ENCODE measurements at regions not wholly inside any gene's neighbourhood (a gene's known extent, or its start where the extent isn't known, plus 50 kb on each side); places are given as distances from the start of the nearest gene placed in this dataset.
"Not testable (repeated sequence)": the region's sequence is repeated elsewhere in the genome, so short reads cannot be mapped to it uniquely, and the experiment has no call there.

DNA sequence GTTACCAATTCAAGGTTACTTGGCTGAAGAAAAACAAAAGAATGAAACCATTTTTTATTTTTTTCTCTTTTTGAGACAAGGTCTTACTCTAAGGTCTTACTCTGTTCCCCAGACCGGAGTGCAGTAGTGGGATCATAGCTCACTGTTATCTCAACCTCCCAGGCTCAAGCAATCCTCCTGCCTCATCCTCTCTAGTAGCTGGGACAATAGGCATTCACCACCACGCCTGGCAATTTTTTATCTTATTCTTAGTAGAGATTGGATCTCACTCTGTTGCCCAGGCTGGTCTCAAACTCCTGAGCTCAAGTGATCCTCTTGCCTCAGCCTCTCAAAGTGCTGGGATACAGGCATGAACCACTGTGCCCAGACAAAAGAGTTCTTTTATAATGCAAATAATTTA, 3732.0 kb upstream of the OR11H1 start:
- not testable (repeated sequence) for ATAC-seq; H3K36me3 Mint-ChIP-seq; H3K4me3 Mint-ChIP-seq; H3K9me3 Mint-ChIP-seq; H3K27ac Mint-ChIP-seq; H3K4me1 Mint-ChIP-seq; DNase-seq (ENCODE audit: low spot score in 2 of 2)

DNA sequence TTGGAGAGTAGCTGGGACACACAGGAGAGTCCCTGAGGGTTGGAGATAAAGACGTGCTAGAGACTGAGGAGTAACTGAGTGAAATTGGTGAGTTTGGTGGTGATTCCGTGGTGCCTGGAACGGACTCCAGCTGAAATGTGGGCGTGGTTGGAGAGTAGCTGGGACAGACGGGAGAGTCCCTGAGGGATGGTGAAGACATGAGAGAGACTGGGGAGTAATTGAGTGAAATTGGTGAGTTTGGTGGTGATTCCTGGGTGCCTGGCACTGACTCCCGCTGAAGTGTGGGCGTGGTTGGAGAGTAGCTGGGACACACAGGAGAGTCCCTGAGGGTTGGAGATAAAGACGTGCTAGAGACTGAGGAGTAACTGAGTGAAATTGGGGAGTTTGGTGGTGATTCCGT, 3712.5 kb upstream of the OR11H1 start:
- not testable (repeated sequence) for H3K4me3 Mint-ChIP-seq; H3K36me3 Mint-ChIP-seq; DNase-seq (ENCODE audit: low spot score in 2 of 2); H3K27ac Mint-ChIP-seq; ATAC-seq; H3K4me1 Mint-ChIP-seq
- peaks cover 24% of the 10 kb centered on the region for H3K9me3 Mint-ChIP-seq

DNA sequence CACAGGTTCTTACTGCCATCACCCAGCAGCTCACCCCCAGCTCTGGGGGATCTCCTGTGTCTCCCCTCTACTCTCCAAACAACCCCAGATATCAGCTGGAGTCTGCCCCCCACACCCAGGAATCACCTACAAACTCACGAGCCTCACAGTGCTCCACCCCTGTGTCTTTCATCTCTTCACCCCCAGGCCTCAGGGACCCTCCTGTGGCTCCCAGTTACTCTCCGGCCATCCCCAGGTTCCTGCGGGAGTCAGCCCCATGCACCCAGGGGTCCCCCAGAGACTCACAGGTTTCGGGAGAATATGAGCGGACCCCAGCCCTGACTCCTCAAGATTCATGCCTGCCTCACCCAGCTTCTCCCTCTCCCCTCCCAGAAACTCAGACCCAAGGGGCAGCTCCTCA, 3709.1 kb upstream of the OR11H1 start:
- not testable (repeated sequence) for ATAC-seq; H3K4me1 Mint-ChIP-seq; H3K27ac Mint-ChIP-seq; H3K36me3 Mint-ChIP-seq; H3K4me3 Mint-ChIP-seq; DNase-seq (ENCODE audit: low spot score in 2 of 2)
- peaks cover 26% of the 10 kb centered on the region for H3K9me3 Mint-ChIP-seq

DNA sequence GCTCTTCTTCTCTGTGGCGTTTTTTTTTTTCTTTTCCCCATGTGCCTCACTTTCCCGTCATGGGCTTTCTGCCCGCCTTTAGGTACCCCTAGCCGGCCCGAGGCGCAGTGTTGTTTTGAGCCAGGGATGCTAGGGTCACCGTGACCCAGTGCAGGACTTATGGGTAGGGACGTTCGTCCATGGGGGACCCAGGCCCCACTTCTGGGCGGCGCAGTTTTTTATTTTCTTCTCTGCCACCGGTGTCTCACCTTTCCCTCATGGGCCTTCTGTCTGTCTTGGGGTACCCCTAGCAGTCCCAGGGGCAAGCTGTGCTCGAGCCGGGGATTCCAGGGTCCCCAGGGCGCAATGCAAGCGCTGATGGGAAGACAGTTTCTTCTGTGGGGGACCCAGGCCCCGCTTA, 3705.7 kb upstream of the OR11H1 start:
- not testable (repeated sequence) for H3K4me1 Mint-ChIP-seq; H3K36me3 Mint-ChIP-seq; H3K4me3 Mint-ChIP-seq; H3K27ac Mint-ChIP-seq; ATAC-seq; DNase-seq (ENCODE audit: low spot score in 2 of 2)
- H3K9me3 Mint-ChIP-seq: peaks cover 23% of the 10 kb centered on the region

DNA sequence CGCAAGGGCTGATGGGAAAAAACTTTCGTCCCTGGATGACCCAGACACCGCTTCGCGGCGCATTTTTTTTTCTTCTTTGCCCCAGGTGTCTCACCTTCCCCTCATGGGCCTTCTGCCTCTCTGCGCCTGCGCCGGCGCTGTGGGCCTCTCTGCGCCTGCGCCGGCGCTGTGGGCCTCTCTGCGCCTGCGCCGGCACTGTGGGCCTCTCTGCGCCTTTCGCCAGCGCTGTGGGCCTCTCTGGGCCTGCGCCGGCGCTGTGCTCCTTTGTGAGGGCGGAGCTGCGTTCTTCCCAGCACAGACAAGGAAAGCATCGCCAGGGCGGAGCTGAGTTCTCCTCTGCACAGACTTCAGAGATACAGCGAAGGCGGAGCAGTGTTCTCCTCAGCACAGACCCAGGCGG, 3703.0 kb upstream of the OR11H1 start:
- not testable (repeated sequence) for ATAC-seq; H3K36me3 Mint-ChIP-seq; H3K4me3 Mint-ChIP-seq; H3K27ac Mint-ChIP-seq; DNase-seq (ENCODE audit: low spot score in 2 of 2); H3K4me1 Mint-ChIP-seq; H3K9me3 Mint-ChIP-seq

DNA sequence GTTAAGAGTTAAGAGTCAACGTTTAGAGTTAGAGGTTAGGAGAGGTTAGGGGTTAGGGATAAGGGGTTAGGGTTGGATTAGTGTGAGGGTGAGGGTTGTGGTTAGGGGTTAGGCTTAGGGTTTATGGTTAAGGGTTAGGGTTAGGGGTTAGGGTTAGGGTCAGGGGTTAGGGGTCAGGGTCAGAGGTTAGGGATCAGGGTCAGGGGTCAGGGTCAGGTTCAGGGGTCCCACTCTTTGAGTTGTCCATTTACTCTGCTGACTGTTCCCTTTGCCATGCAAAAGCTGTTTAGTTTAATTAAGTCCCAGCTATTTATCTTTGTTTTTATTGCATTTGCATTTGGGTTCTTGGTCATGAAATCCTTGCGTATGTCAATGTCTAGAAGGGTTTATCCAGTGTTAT, 3702.0 kb upstream of the OR11H1 start:
- DNase-seq (ENCODE audit: low spot score in 2 of 2); ATAC-seq; H3K27ac Mint-ChIP-seq; H3K4me1 Mint-ChIP-seq; H3K36me3 Mint-ChIP-seq; H3K4me3 Mint-ChIP-seq; H3K9me3 Mint-ChIP-seq: not testable (repeated sequence)

DNA sequence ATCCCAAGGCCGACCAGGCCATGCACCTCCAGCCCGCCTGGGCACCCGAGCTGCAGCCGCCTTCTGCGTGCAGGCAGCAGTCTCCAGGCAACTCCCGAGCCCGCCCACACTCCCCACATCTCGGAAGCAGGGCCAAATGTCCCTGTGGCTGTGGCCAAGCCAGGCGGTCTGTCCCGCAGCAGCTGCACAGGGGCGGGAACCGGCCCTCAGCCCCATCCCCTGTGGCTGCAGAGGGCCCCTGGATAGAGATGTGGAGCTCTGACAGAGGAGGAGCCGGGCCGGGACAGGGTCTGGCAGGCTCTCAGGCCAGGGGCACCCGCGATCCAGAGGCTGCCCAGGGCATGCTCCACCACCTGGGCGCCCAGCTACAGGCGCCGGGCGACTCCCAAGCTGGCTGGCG, 3698.6 kb upstream of the OR11H1 start:
- not testable (repeated sequence) for H3K9me3 Mint-ChIP-seq, H3K4me3 Mint-ChIP-seq, H3K27ac Mint-ChIP-seq, H3K4me1 Mint-ChIP-seq, ATAC-seq, H3K36me3 Mint-ChIP-seq
- peak in 1 of 2 donors; percentile 8 for DNase-seq (ENCODE audit: low spot score in 2 of 2)
